ENCODE measurements at regions not wholly inside any gene's neighbourhood (a gene's known extent, or its start where the extent isn't known, plus 50 kb on each side); places are given as distances from the start of the nearest gene placed in this dataset.

DNA sequence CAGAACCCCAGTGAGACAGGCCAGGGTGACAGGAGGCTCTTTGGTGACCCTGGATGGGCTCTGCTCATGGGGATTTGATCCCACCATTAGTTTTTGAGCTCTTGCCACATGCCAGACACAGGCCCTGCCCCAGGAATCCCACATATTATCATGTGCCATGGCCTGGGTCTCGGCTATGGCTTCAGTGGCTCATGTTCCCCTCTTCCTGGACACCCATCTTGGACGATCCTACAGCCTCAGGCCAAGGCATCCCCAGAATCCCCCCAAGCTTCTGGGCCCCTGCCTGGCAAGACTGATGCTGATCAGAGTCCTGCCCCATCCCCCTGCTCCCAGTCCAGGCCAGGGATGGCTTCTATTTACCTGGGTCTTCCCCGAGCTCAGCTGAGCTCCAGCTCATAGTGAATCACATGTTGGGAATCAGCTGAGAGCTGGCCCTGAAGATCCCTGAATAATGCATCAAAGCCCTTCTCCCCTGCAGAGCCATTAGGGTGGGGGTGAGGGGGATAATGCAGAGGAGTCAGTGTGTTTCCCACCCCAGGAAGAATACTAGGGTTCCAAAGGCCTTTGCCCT is 50.9 kb upstream of the CHRNB4 start:
- Histone ChIP-seq H3K14ac (ENCODE audit: low read length in 2 of 2) (no peak overlapping the region), H3K4me2 (ENCODE audit: low read length, poor library complexity, severe bottlenecking) (no peak overlapping the region), H3K18ac (ENCODE audit: low read depth in 1 of 2, low read length in 2 of 2) (no peak overlapping the region), H3K4me1 (ENCODE audit: control insufficient read depth, insufficient read depth, low read depth, low read length) (peaks cover 8% of the 10 kb centered on the region), H3K4ac (ENCODE audit: low read depth in 1 of 2, low read length in 2 of 2) (no peak overlapping the region), H3K79me1 (replicated peaks; ENCODE audit: low read length, poor library complexity, severe bottlenecking) (no peaks in the 10 kb centered on the region), H2BK5ac (ENCODE audit: low read depth, low read length, poor library complexity, severe bottlenecking) (no peak overlapping the region), H3K4me3 (ENCODE audit: insufficient read depth in 1 of 2, low read depth in 1 of 2, low read length in 2 of 2) (no peak overlapping the region), H3K9ac (ENCODE audit: low read length) (no peak overlapping the region), H3K36me3 (ENCODE audit: control insufficient read depth in 1 of 2, insufficient read depth in 2 of 2, low read depth in 1 of 2, low read length in 2 of 2) (no peaks in the 10 kb centered on the region), H3K27me3 (ENCODE audit: control insufficient read depth in 1 of 2, insufficient read depth in 1 of 2, low read length in 2 of 2) (peaks cover 17 to 21% of the 10 kb centered on the region in 2 experiments), H4K8ac (ENCODE audit: low read length) (no peak overlapping the region), H3K23ac (ENCODE audit: low read length in 2 of 2) (no peak overlapping the region), H2BK12ac (ENCODE audit: low read length in 2 of 2) (no peak overlapping the region), H3K9me3 (ENCODE audit: control insufficient read depth, low read length) (no peaks in the 10 kb centered on the region), H3K27ac (ENCODE audit: low read length, poor library complexity, severe bottlenecking) (no peak overlapping the region), H2BK120ac (ENCODE audit: low read depth, low read length) (no peak overlapping the region), H4K91ac (ENCODE audit: low read length) (no peak overlapping the region), H2AK5ac (ENCODE audit: low read length, severe bottlenecking) (no peak overlapping the region), H2BK15ac (ENCODE audit: low read depth, poor library complexity, severe bottlenecking) (no peak overlapping the region), H2AFZ (ENCODE audit: low read depth, low read length) (no peak overlapping the region)
- DNase-seq, result no peak
- 70% methylated on average over 3 of the region's 3 CpGs for WGBS

DNA sequence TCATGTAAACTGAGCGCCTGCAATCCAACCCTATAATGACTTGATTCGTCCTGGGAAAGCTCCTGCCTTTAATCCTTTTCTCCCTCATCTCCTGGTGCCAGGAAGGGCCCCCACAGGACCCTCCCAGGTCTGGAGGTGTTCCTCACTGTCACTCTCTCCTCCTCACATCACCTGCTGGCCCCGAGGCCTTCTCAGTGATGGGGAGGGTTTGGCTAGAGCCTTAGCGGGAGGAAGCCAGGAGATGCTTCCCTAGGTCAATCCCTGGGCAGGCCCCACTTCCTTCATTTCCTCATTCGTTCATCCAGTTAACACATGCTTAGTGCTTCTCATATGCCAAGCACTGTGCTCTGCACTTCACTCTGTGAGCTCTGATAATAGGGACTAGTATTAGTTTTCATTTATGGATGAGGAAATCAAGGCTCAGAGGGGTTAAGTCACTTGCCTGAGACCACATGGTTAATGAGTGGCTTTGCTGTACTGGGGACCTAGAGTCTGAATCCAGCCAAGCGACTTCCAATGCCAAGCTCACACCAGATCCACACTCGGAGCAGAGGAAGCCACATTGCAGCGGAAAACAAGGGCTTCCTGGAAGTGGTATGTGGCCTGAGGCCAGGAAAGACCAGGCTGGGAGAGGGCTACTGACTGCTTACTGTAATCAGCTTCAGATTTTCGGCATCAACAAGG is 50.3 kb upstream of the CHRNB4 start:
- Histone ChIP-seq H3K4me1 (ENCODE audit: control insufficient read depth, insufficient read depth, low read depth, low read length) (peaks cover 8% of the 10 kb centered on the region), H2BK5ac (ENCODE audit: low read depth, low read length, poor library complexity, severe bottlenecking) (no peak overlapping the region), H3K79me1 (replicated peaks; ENCODE audit: low read length, poor library complexity, severe bottlenecking) (no peaks in the 10 kb centered on the region), H3K27ac (ENCODE audit: low read length, poor library complexity, severe bottlenecking) (no peak overlapping the region), H2BK15ac (ENCODE audit: low read depth, poor library complexity, severe bottlenecking) (no peak overlapping the region), H2AFZ (ENCODE audit: low read depth, low read length) (no peak overlapping the region), H3K4me3 (ENCODE audit: insufficient read depth in 1 of 2, low read depth in 1 of 2, low read length in 2 of 2) (no peak overlapping the region), H2BK120ac (ENCODE audit: low read depth, low read length) (no peak overlapping the region), H2BK12ac (ENCODE audit: low read length in 2 of 2) (no peak overlapping the region), H3K9me3 (ENCODE audit: control insufficient read depth, low read length) (no peaks in the 10 kb centered on the region), H3K27me3 (ENCODE audit: control insufficient read depth in 1 of 2, insufficient read depth in 1 of 2, low read length in 2 of 2) (peaks cover 21 to 27% of the 10 kb centered on the region in 2 experiments), H2AK5ac (ENCODE audit: low read length, severe bottlenecking) (no peak overlapping the region), H4K91ac (ENCODE audit: low read length) (no peak overlapping the region), H3K18ac (ENCODE audit: low read depth in 1 of 2, low read length in 2 of 2) (no peak overlapping the region), H3K14ac (ENCODE audit: low read length in 2 of 2) (peak overlapping the region in 1 of 2 experiments; percentile 36), H3K36me3 (ENCODE audit: control insufficient read depth in 1 of 2, insufficient read depth in 2 of 2, low read depth in 1 of 2, low read length in 2 of 2) (no peaks in the 10 kb centered on the region), H3K23ac (ENCODE audit: low read length in 2 of 2) (no peak overlapping the region), H4K8ac (ENCODE audit: low read length) (no peak overlapping the region), H3K4me2 (ENCODE audit: low read length, poor library complexity, severe bottlenecking) (no peak overlapping the region), H3K4ac (ENCODE audit: low read depth in 1 of 2, low read length in 2 of 2) (no peak overlapping the region), H3K9ac (ENCODE audit: low read length) (no peak overlapping the region)
- DNase-seq, result no peak
- 66% methylated on average over 8 of the region's 9 CpGs for WGBS

Measured in mesenchymal stem cell (in vitro differentiated cells and primary cell).